ENCODE measurements at regions not wholly inside any gene's neighbourhood (a gene's known extent, or its start where the extent isn't known, plus 50 kb on each side); places are given as distances from the start of the nearest gene placed in this dataset.

DNA sequence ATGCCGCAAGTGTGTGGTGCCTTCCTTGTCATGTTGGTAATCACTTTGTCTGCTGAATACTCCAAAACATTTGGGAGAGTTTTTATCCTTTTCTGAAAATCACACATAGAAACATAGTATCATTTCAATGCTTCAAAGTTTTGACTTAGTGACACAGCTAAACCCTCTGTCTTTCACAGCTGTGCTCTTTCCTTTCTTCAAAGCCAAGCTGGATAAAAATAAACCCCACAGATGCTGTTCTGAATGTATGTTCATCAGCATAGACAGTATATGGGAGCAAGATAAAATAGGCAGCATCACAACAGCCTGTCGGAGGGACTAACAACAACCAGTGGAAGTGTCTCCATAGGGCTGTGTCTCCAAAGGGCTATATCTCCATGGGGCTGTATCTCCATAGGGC lies 331.3 kb upstream of the DCC start:
- no peak for ATAC-seq
- no peak for TF ChIP-seq TSHZ2 (CRISPR knock-in tag; IDR thresholded peaks at IDR 0.05)
- TF ChIP-seq ZNF8 (CRISPR knock-in tag; IDR thresholded peaks at IDR 0.05) = no peak
- TF ChIP-seq ZFP3 (CRISPR knock-in tag; IDR thresholded peaks at IDR 0.05) = no peak
- no peak for TF ChIP-seq ZC3H10 (CRISPR knock-in tag; IDR thresholded peaks at IDR 0.05)
- no peak for TF ChIP-seq GLIS3 (CRISPR knock-in tag; IDR thresholded peaks at IDR 0.05)
- TF ChIP-seq PPARA (CRISPR knock-in tag; IDR thresholded peaks at IDR 0.05; ENCODE audit: borderline replicate concordance) = no peak
- TF ChIP-seq, protein P1, sequence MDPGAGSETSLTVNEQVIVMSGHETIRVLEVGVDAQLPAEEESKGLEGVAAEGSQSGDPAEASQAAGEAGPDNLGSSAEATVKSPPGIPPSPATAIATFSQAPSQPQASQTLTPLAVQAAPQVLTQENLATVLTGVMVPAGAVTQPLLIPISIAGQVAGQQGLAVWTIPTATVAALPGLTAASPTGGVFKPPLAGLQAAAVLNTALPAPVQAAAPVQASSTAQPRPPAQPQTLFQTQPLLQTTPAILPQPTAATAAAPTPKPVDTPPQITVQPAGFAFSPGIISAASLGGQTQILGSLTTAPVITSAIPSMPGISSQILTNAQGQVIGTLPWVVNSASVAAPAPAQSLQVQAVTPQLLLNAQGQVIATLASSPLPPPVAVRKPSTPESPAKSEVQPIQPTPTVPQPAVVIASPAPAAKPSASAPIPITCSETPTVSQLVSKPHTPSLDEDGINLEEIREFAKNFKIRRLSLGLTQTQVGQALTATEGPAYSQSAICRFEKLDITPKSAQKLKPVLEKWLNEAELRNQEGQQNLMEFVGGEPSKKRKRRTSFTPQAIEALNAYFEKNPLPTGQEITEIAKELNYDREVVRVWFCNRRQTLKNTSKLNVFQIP (CRISPR knock-in tag; IDR thresholded peaks at IDR 0.05; ENCODE audit: borderline replicate concordance, low read depth) = no peak
- TF ChIP-seq TCF4 (CRISPR knock-in tag; IDR thresholded peaks at IDR 0.05; ENCODE audit: borderline replicate concordance) = no peak

GRCh38 chr18:52009958-52010357 lies 330.0 kb upstream of the DCC start:
- no peak for ATAC-seq
- no peak for TF ChIP-seq PPARA (CRISPR knock-in tag; IDR thresholded peaks at IDR 0.05; ENCODE audit: borderline replicate concordance)
- TF ChIP-seq, protein P2, sequence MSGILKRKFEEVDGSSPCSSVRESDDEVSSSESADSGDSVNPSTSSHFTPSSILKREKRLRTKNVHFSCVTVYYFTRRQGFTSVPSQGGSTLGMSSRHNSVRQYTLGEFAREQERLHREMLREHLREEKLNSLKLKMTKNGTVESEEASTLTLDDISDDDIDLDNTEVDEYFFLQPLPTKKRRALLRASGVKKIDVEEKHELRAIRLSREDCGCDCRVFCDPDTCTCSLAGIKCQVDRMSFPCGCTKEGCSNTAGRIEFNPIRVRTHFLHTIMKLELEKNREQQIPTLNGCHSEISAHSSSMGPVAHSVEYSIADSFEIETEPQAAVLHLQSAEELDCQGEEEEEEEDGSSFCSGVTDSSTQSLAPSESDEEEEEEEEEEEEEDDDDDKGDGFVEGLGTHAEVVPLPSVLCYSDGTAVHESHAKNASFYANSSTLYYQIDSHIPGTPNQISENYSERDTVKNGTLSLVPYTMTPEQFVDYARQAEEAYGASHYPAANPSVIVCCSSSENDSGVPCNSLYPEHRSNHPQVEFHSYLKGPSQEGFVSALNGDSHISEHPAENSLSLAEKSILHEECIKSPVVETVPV (CRISPR knock-in tag; IDR thresholded peaks at IDR 0.05) = no peak
- TF ChIP-seq ARNTL (CRISPR knock-in tag; IDR thresholded peaks at IDR 0.05; ENCODE audit: borderline replicate concordance, low read depth) = no peak
- no peak for TF ChIP-seq TCF4 (CRISPR knock-in tag; IDR thresholded peaks at IDR 0.05; ENCODE audit: borderline replicate concordance)
- no peak for TF ChIP-seq CSDC2 (CRISPR knock-in tag; IDR thresholded peaks at IDR 0.05)
- TF ChIP-seq ZNF70 (CRISPR knock-in tag; IDR thresholded peaks at IDR 0.05) = no peak

DNA sequence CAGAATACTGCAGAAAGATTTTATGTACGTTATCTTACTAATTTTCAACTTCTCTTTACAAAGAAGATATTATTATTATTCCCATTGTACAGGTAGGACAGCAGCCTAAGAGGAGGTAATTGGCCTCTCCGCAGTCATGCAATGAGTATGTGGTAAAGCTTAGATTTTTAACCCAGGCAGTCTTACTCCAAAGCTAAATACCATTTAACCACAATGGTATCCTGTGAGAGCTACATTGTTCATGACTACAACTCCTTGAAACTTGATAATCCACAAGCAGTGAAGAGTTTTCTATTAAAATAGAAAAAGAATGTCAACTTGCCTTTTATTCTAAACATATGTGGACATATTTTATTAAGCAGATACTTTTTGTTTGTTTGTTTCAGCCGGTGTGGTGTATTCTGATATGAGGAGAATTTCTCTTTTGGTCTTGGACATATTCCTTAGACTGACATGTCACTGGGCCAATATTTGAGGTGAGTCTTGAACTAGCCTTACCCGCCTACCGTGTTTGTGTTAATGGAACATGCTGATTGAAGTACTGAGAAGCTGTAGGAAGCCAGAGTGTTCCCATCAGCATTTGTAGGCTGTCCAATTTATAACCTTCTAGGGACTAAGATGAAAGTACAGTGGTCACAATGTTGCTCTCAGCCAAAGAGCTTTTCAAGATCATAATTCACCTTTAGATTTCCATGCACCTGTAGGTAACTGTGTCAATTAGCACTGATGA lies 293.9 kb upstream of the DCC start:
- no peak for ATAC-seq
- TF ChIP-seq, protein P2 (CRISPR knock-in tag; IDR thresholded peaks at IDR 0.05) = no peak
- no peak for TF ChIP-seq RARB (CRISPR knock-in tag; IDR thresholded peaks at IDR 0.05)
- no peak for TF ChIP-seq BACH2 (CRISPR knock-in tag; IDR thresholded peaks at IDR 0.05; ENCODE audit: borderline replicate concordance)
- no peak for TF ChIP-seq ISL1 (CRISPR knock-in tag; IDR thresholded peaks at IDR 0.05)
- TF ChIP-seq TSHZ2 (CRISPR knock-in tag; IDR thresholded peaks at IDR 0.05) = no peak
- TF ChIP-seq CSDC2 (CRISPR knock-in tag; IDR thresholded peaks at IDR 0.05) = no peak
- TF ChIP-seq ZNF8 (CRISPR knock-in tag; IDR thresholded peaks at IDR 0.05) = no peak
- no peak for TF ChIP-seq ZNF565 (CRISPR knock-in tag; conservative IDR thresholded peaks at IDR 0.05; ENCODE audit: low read depth)
- TF ChIP-seq ESRRG (CRISPR knock-in tag; IDR thresholded peaks at IDR 0.05) = no peak
- TF ChIP-seq GLIS3 (CRISPR knock-in tag; IDR thresholded peaks at IDR 0.05) = no peak
- TF ChIP-seq TOX (CRISPR knock-in tag; IDR thresholded peaks at IDR 0.05; ENCODE audit: borderline replicate concordance) = no peak

Measured in SK-N-SH treated with all-trans-retinoic acid at 6 μM for 48 hours (cell line).